ENCODE measurements at regions not wholly inside any gene's neighbourhood (a gene's known extent, or its start where the extent isn't known, plus 50 kb on each side); places are given as distances from the start of the nearest gene placed in this dataset.

DNA sequence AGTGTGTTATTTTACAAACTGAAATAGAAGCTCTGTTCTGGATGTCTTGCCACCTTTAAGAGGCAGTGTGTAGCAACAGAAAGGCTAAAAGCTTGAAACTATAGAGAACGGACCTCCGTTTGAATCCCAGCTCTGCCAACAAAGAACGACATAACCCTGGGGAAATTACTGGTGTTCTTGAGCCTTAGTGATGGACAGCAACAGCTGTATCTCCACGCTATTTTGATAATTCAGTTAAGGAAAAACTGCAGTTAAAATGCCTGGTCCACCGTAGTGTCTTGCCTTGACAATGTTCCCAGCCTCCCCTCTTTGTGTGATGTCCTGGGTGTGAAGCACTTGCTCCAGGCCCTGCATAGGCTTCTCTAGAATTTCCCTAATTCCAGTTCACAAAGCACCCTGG, 256.8 kb upstream of the HS3ST1 start:
- TF ChIP-seq, protein P1, sequence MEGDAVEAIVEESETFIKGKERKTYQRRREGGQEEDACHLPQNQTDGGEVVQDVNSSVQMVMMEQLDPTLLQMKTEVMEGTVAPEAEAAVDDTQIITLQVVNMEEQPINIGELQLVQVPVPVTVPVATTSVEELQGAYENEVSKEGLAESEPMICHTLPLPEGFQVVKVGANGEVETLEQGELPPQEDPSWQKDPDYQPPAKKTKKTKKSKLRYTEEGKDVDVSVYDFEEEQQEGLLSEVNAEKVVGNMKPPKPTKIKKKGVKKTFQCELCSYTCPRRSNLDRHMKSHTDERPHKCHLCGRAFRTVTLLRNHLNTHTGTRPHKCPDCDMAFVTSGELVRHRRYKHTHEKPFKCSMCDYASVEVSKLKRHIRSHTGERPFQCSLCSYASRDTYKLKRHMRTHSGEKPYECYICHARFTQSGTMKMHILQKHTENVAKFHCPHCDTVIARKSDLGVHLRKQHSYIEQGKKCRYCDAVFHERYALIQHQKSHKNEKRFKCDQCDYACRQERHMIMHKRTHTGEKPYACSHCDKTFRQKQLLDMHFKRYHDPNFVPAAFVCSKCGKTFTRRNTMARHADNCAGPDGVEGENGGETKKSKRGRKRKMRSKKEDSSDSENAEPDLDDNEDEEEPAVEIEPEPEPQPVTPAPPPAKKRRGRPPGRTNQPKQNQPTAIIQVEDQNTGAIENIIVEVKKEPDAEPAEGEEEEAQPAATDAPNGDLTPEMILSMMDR (conservative IDR thresholded peaks at IDR 0.05; ENCODE audit: low read depth, low read length), result no peak
- TF ChIP-seq EZH2 (IDR thresholded peaks at IDR 0.05; ENCODE audit: borderline replicate concordance, low read depth, low read length, poor library complexity, severe bottlenecking), result no peak

All from A673 (cell line).